K562 (cell line): ENCODE measurements at regions not wholly inside any gene's neighbourhood (a gene's known extent, or its start where the extent isn't known, plus 50 kb on each side); places are given as distances from the start of the nearest gene placed in this dataset.

Experiments used
- ATAC-seq: fragments of 200-7000 bp; cut with Tn5 transposase; 3 replicates; pipeline ENCODE4 v1.9.1; 2020; ENCODE audit warnings: moderate library complexity
- BruUV-seq: library from RNA; stranded (reverse); fragments of 400-500 nt; replicated peaks from 2 replicates; lab custom pipeline; 2021; lab: Mats Ljungman, UMichigan
- CTCF ChIA-PET: fragments of 300-600 bp; formaldehyde crosslinking; extraction: SDS; loops from one replicate; lab custom pipeline; 2021; ENCODE audit warnings: low intra/inter-chr PET ratio; lab: Yijun Ruan, JAX
- POLR2A ChIA-PET: fragments of 300-600, 350-650 bp; sonication (Branson Sonifier 250); formaldehyde crosslinking; extraction: SDS; loops from one replicate; lab custom pipeline; 2021; ENCODE audit warnings: antibody characterized with exemption, inconsistent platforms; lab: Yijun Ruan, JAX
- DNase-seq, 4 experiments: peaks; one replicate each; pipeline versions ENCODE4 v3.0.0 to v3.0.0-alpha.2; 2011 to 2018; ENCODE audit warnings: low spot score in 3 of 4, mixed read lengths in 3 of 4; ENCODE audit errors: extremely low read depth in 1 of 4
- FAIRE-seq: peaks from 2 replicates; lab custom pipeline; 2011; peaks lifted over from hg19 to GRCh38; lab: Jason Lieb, UNC
- H2AFZ ChIP-seq: 2 replicates; pipeline ENCODE4 v1.6.0; 2011; ENCODE audit warnings: low read depth, low read length, control low read depth, inconsistent platforms
- H3K27ac ChIP-seq: fragments of 200-600 bp; 3 replicates; pipeline ENCODE4 v1.8.0; 2011; ENCODE audit warnings: low read depth, mild to moderate bottlenecking, control low read depth, inconsistent platforms, low read length, moderate library complexity, mixed read lengths; ENCODE audit errors: extremely low read depth
- H3K27me3 ChIP-seq, 2 experiments: fragments of 300-600 bp in 1 of 2; 2 replicates in 1 of 2; 3 replicates in 1 of 2; pipeline versions ENCODE4 v1.6.0 to v1.8.0; 2011; ENCODE audit warnings: inconsistent platforms in 2 of 2, low read length in 2 of 2, mild to moderate bottlenecking in 1 of 2, mixed read lengths in 1 of 2, moderate library complexity in 1 of 2; ENCODE audit not compliant: control insufficient read depth in 2 of 2, insufficient read depth in 2 of 2
- H3K36me3 ChIP-seq: fragments of 300-600 bp; 3 replicates; pipeline ENCODE4 v1.8.0; 2011; ENCODE audit warnings: mild to moderate bottlenecking, low read length, inconsistent platforms; ENCODE audit not compliant: control insufficient read depth, insufficient read depth
- H3K4me1 ChIP-seq, 2 experiments: fragments of 200-600 bp in 1 of 2; replicated peaks in 1 of 2; 2 replicates in 1 of 2; 3 replicates in 1 of 2; pipeline versions ENCODE4 v1.5.1 to v1.8.0; 2011; ENCODE audit warnings: inconsistent platforms in 2 of 2, low read length in 2 of 2, mild to moderate bottlenecking in 1 of 2, mixed read lengths in 1 of 2, moderate library complexity in 1 of 2; ENCODE audit not compliant: control insufficient read depth in 2 of 2, insufficient read depth in 2 of 2
- H3K4me2 ChIP-seq: 2 replicates; pipeline ENCODE4 v1.6.1; 2011; ENCODE audit warnings: low read length, control low read depth, inconsistent platforms, mixed read lengths; ENCODE audit not compliant: insufficient read depth
- H3K4me3 ChIP-seq: fragments of 200-600 bp; sonication (generic), shearing (Covaris generic); 2 replicates; pipeline ENCODE4 v1.5.1; 2016; ENCODE audit warnings: control low read depth, inconsistent platforms
- H3K79me2 ChIP-seq: fragments of 200-600 bp; 3 replicates; pipeline ENCODE4 v1.8.0; 2011; ENCODE audit warnings: low read length, inconsistent platforms; ENCODE audit not compliant: control insufficient read depth, insufficient read depth
- H3K9ac ChIP-seq, 2 experiments: 2 replicates each; pipeline versions ENCODE4 v1.6.0 to v1.6.1; 2011; ENCODE audit warnings: low read depth in 2 of 2, low read length in 2 of 2, control low read depth in 1 of 2, inconsistent platforms in 1 of 2, mild to moderate bottlenecking in 1 of 2, mixed read lengths in 1 of 2; ENCODE audit not compliant: insufficient read depth in 1 of 2
- H3K9me1 ChIP-seq: one replicate; pipeline ENCODE4 v1.6.0; 2011; ENCODE audit warnings: inconsistent platforms, mild to moderate bottlenecking, low read length, moderate library complexity; ENCODE audit not compliant: control insufficient read depth, insufficient read depth
- H3K9me3 ChIP-seq: replicated peaks from 2 replicates; pipeline ENCODE4 v1.5.1; 2011; ENCODE audit warnings: low read depth, low read length, inconsistent platforms; ENCODE audit not compliant: control insufficient read depth, insufficient read depth
- H4K20me1 ChIP-seq: replicated peaks from 2 replicates; pipeline ENCODE4 v1.6.1; 2011; ENCODE audit warnings: low read length, inconsistent platforms, mixed read lengths; ENCODE audit not compliant: control insufficient read depth, insufficient read depth
- CSDE1 ChIP-seq, 2 experiments: fragments of 450-650 bp; IDR thresholded peaks; 2 replicates each; pipeline ENCODE4 v1.6.1; 2016; ENCODE audit warnings: mild to moderate bottlenecking in 1 of 2
- MECOM ChIP-seq: fragments of 250-450 bp; sonication (Bioruptor Pico); IDR thresholded peaks from 2 replicates; pipeline ENCODE4 v1.8.0; 2022; ENCODE audit warnings: inconsistent platforms
- NR2F6 ChIP-seq: fragments of 450-650 bp; formaldehyde crosslinking; IDR thresholded peaks from 2 replicates; pipeline ENCODE4 v1.4.0; 2020; ENCODE audit warnings: mild to moderate bottlenecking
- SIRT6 ChIP-seq: IDR thresholded peaks from one replicate; pipeline ENCODE4 v1.6.1; 2012; ENCODE audit warnings: low read depth, mild to moderate bottlenecking, control low read depth, inconsistent platforms, low read length, moderate library complexity
- TRIM24 ChIP-seq, 2 experiments: fragments of 450-650 bp; IDR thresholded peaks; 2 replicates each; pipeline ENCODE4 v1.6.1; 2016
- ZNF146 ChIP-seq: IDR thresholded peaks from one replicate; pipeline ENCODE4 v1.6.1; 2018; ENCODE audit warnings: missing compliant biosample characterization; ENCODE audit not compliant: unreplicated experiment
- WGBS: fragments of 100-300 bp; shearing (Covaris generic); methylation state at CpG from one replicate; pipeline ENCODE4 v1.1.6; 2016; ENCODE audit warnings: low coverage, mixed read lengths; ENCODE audit not compliant: insufficient coverage; ENCODE audit errors: missing lambda C conversion rate; 5-methylcytosine and 5-hydroxymethylcytosine counted together
- in situ Hi-C: fragments of 300-500 bp; cut with MboI; formaldehyde crosslinking; loops from 4 replicates; pipeline ENCODE4 v1.15.0; 2018; ENCODE audit warnings: inconsistent platforms, mixed read lengths
- intact Hi-C: fragments of 100-400 bp; cut with micrococcal nuclease; formaldehyde crosslinking; loops from 2 replicates; pipeline ENCODE4 v1.14.2; 2022
- TF ChIP-seq, protein P1 (sequence below): conservative IDR thresholded peaks from 2 replicates; pipeline ENCODE4 v1.6.1; 2011; ENCODE audit warnings: low read depth, mild to moderate bottlenecking, low read length; ENCODE audit not compliant: control insufficient read depth

- H3K9me3 ChIP-seq, result no peaks in the 10 kb centered on the region
- intact Hi-C loops, result no loop called here
Measured at GRCh38 chr1:29704430-29704829, 468.1 kb downstream of the PTPRU start.

More at GRCh38 chr1:29704430-29704829, 468.1 kb downstream of the PTPRU start:
- FAIRE-seq, result no peak
- ChIA-PET CTCF (no interaction called here), POLR2A (interaction anchor here (2.5 kb wide), 1 partner anchor 10 kb away, joined by 10 read pairs; no protein-coding TSS in a partner anchor)
- H3K27me3 ChIP-seq, result peaks cover 0 to under 1% of the 10 kb centered on the region in 2 experiments; a peak in 1 of 5 replicates
- in situ Hi-C loops, result loop anchor here (10.0 kb wide), 1 partner anchor 470 kb away; the partner anchor contains the start of genes MECR and PTPRU
- H2AFZ ChIP-seq, result no peak overlapping the region
- 0 out of 2 replicates have a peak, but pooled peaks cover 9% of the 10 kb centered on the region for H4K20me1 ChIP-seq
- H3K4me3 ChIP-seq, result no peak overlapping the region
- BruUV-seq, result no TSS peak
- H3K4me2 ChIP-seq, result no peak overlapping the region
- H3K36me3 ChIP-seq, result no peaks in the 10 kb centered on the region
- no peak for ATAC-seq
- H3K9me1 ChIP-seq, result peaks cover 5% of the 10 kb centered on the region
- H3K9ac ChIP-seq, result no peak overlapping the region
- H3K27ac ChIP-seq, result no peak overlapping the region
- TF ChIP-seq, protein P1, sequence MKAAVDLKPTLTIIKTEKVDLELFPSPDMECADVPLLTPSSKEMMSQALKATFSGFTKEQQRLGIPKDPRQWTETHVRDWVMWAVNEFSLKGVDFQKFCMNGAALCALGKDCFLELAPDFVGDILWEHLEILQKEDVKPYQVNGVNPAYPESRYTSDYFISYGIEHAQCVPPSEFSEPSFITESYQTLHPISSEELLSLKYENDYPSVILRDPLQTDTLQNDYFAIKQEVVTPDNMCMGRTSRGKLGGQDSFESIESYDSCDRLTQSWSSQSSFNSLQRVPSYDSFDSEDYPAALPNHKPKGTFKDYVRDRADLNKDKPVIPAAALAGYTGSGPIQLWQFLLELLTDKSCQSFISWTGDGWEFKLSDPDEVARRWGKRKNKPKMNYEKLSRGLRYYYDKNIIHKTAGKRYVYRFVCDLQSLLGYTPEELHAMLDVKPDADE, result no peak
- TF ChIP-seq NR2F6 (no peak), ZNF146 (CRISPR knock-in tag) (no peak), SIRT6 (no peak), CSDE1 (IDR thresholded peaks at IDR 0.05) (no peak), TRIM24 (IDR thresholded peaks at IDR 0.05) (no peak), MECOM (CRISPR knock-in tag) (no peak)
- 0% methylated on average over 2 of the region's 2 CpGs for WGBS
- no peaks in the 10 kb centered on the region for H3K4me1 ChIP-seq
- DNase-seq, result no peak
- no peaks in the 10 kb centered on the region for H3K79me2 ChIP-seq
